OCI-LY3 (cell line): ENCODE measurements at regions not wholly inside any gene's neighbourhood (a gene's known extent, or its start where the extent isn't known, plus 50 kb on each side); places are given as distances from the start of the nearest gene placed in this dataset.

Experiments
- EZH2phosphoT487 ChIP-seq: fragments of 200-600 bp; shearing (Covaris generic); IDR thresholded peaks from 2 replicates; pipeline ENCODE4 v1.6.1; 2018; ENCODE audit warnings: antibody characterized with exemption, mixed run types, low read depth
- TF ChIP-seq, protein P1 (sequence below): fragments of 200-600, 300-600 bp; sonication (generic); IDR thresholded peaks from 2 replicates; pipeline ENCODE4 v1.5.1; 2014; ENCODE audit warnings: antibody characterized with exemption, low read length, low read depth

DNA sequence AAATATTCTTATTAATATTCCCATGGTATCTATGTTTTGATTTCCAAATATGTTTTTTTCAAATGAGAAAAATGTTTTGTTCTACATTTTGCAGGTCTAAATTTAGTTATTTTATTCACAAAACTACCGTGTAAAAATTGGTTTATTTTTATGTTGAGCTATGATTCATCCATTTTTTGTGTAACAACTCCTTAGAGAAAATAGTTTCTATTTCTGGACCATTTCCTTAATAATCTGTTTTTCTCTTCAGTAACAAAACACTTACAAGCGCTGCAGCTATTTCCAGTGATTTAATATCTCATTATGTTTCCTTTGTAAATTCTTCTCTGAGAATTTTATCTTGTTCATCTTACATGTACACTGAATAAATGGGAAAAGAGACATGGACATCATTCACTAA lies 550.7 kb upstream of the SLITRK5 start:
- TF ChIP-seq, protein P1, sequence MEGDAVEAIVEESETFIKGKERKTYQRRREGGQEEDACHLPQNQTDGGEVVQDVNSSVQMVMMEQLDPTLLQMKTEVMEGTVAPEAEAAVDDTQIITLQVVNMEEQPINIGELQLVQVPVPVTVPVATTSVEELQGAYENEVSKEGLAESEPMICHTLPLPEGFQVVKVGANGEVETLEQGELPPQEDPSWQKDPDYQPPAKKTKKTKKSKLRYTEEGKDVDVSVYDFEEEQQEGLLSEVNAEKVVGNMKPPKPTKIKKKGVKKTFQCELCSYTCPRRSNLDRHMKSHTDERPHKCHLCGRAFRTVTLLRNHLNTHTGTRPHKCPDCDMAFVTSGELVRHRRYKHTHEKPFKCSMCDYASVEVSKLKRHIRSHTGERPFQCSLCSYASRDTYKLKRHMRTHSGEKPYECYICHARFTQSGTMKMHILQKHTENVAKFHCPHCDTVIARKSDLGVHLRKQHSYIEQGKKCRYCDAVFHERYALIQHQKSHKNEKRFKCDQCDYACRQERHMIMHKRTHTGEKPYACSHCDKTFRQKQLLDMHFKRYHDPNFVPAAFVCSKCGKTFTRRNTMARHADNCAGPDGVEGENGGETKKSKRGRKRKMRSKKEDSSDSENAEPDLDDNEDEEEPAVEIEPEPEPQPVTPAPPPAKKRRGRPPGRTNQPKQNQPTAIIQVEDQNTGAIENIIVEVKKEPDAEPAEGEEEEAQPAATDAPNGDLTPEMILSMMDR, result no peak
- no peak for TF ChIP-seq EZH2phosphoT487
